ENCODE measurements at regions not wholly inside any gene's neighbourhood (a gene's known extent, or its start where the extent isn't known, plus 50 kb on each side); places are given as distances from the start of the nearest gene placed in this dataset.
A peak's percentile ranks its signal among the peaks of the same experiment; 100 is the strongest.

GRCh38 chr18:39399662-39400061 is 1834.1 kb upstream of the CELF4 start:
- no peak for DNase-seq (ENCODE audit: low read depth)
- H3K4me3 ChIP-seq (ENCODE audit: low read depth, low read length): no peak overlapping the region

DNA sequence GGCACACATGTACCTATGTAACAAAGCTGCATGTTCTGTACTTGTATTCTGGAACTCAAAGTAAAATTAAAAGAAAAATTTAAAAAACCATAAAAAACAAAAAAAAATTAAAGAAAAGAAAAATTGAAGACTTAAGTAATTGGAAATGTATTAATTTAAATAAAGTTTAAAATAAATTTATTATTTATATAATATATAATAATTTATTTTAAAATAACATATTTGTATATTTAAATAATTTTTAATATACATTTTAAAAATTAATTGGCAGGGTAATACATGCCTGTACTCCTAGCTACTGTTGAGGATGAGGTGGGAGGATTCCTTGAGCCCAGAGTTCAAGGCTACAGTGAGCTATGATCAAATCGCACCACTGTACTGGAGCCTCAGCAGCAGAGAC is 1830.6 kb upstream of the CELF4 start:
- DNase-seq (ENCODE audit: low read depth): no peak
- H3K4me3 ChIP-seq (ENCODE audit: low read depth, low read length): no peak overlapping the region

- DNase-seq (ENCODE audit: low read depth): no peak
- no peak overlapping the region for H3K4me3 ChIP-seq (ENCODE audit: low read depth, low read length)
These were observed 1824.3 kb upstream of the CELF4 start for GRCh38 chr18:39389800-39390379.

GRCh38 chr18:39380866-39381265 is 1815.3 kb upstream of the CELF4 start:
- no peak for DNase-seq (ENCODE audit: low read depth)
- H3K4me3 ChIP-seq (ENCODE audit: low read depth, low read length): no peak overlapping the region

GRCh38 chr18:39380186-39380725 is 1814.7 kb upstream of the CELF4 start:
- no peak overlapping the region for H3K4me3 ChIP-seq (ENCODE audit: low read depth, low read length)
- DNase-seq (ENCODE audit: low read depth): no peak

- no peak overlapping the region for H3K4me3 ChIP-seq (ENCODE audit: low read depth, low read length)
- DNase-seq (ENCODE audit: low read depth): no peak
These were observed 1809.5 kb upstream of the CELF4 start for GRCh38 chr18:39375066-39375465.

DNA sequence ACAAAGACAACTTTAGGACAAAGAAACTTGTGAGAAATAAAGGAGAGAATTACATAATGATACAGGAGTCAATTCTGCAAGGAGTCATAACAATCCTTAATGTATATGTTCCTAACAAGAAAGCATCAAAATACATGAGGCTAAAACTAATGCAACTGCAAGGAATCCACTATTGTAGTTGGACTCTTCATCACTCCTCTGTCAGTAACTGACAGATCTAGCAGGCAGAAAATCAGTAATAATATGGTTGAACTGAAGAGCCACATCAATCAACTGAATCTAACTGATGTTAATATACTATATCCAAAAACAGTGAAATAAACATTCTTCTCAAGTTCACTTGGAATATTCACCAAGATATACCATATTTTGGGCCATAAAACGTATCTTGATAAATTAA is 1806.4 kb upstream of the CELF4 start:
- no peak overlapping the region for H3K4me3 ChIP-seq (ENCODE audit: low read depth, low read length)
- DNase-seq (ENCODE audit: low read depth): no peak

DNA sequence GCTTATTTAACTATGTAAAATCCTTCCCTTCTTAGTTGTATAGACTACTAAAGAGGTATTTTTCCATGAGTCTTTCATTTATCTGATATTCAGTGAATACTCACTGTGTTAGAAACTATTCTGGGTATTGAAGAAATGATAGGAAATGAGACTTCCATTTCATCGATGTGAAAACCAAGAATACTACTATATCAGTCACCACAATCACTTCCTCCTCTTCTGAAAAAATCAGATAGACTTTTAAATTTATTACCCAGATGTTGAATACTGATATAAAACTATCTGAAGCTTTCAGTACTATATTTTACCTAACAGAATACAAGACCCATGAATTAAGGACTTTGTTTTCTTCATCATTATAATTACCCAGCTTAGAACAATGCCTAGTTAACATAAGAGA is 1801.1 kb upstream of the CELF4 start:
- no peak for DNase-seq (ENCODE audit: low read depth)
- H3K4me3 ChIP-seq (ENCODE audit: low read depth, low read length): no peak overlapping the region

- no peak for DNase-seq (ENCODE audit: low read depth)
- no peak overlapping the region for H3K4me3 ChIP-seq (ENCODE audit: low read depth, low read length)
These were observed 1800.4 kb upstream of the CELF4 start for GRCh38 chr18:39365836-39366485.

DNA sequence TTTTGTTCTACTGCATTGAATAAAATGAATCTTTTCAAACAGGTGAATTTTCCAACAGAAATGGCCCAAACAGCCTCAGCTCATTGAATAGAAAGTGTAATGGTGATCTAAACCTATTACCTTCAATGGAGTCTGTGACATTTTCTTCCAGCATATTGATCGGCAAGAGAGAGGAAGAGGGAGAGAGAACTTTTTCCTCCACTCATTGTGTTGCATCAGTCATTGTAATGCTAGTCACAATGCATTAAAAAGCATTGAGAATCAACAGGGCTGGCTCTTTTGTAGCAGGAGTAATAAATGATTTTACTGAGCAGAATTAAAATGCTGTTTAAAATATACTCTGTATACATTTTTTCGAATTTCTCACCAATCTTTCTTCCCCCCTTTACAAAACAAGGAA is 1794.5 kb upstream of the CELF4 start:
- H3K4me3 ChIP-seq (ENCODE audit: low read depth, low read length): no peak overlapping the region
- no peak for DNase-seq (ENCODE audit: low read depth)

- DNase-seq (ENCODE audit: low read depth): no peak
- H3K4me3 ChIP-seq (ENCODE audit: low read depth, low read length): no peak overlapping the region
These were observed 1794.0 kb upstream of the CELF4 start for GRCh38 chr18:39359636-39360035.

DNA sequence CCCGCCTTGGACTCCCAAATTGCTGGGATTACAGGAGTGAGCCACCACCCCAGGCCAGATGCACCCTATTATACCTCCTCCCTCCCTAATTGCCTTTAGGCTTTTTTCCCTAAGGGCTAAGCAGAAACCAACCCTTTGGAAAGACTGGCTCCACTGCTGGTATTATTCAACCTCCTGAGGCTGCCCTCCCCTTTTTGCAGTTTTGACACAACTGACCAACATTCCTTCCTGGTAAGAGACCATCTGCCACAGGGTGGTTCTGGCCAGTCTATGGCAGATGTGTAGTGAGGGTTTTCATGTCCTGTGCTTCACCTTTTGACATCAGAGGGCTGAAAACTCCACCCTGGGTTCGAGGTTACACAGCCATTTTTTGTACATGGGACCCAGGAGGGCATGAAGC is 1785.3 kb upstream of the CELF4 start:
- no peak for DNase-seq (ENCODE audit: low read depth)
- H3K4me3 ChIP-seq (ENCODE audit: low read depth, low read length): no peak overlapping the region

GRCh38 chr18:39349801-39350200 is 1784.2 kb upstream of the CELF4 start:
- DNase-seq (ENCODE audit: low read depth): no peak
- H3K4me3 ChIP-seq (ENCODE audit: low read depth, low read length): no peak overlapping the region

- H3K4me3 ChIP-seq (ENCODE audit: low read depth, low read length): no peak overlapping the region
- DNase-seq (ENCODE audit: low read depth): no peak
These were observed 1783.2 kb upstream of the CELF4 start for GRCh38 chr18:39348757-39349156.

- no peak overlapping the region for H3K4me3 ChIP-seq (ENCODE audit: low read depth, low read length)
- no peak for DNase-seq (ENCODE audit: low read depth)
These were observed 1782.1 kb upstream of the CELF4 start for GRCh38 chr18:39347701-39348100.

DNA sequence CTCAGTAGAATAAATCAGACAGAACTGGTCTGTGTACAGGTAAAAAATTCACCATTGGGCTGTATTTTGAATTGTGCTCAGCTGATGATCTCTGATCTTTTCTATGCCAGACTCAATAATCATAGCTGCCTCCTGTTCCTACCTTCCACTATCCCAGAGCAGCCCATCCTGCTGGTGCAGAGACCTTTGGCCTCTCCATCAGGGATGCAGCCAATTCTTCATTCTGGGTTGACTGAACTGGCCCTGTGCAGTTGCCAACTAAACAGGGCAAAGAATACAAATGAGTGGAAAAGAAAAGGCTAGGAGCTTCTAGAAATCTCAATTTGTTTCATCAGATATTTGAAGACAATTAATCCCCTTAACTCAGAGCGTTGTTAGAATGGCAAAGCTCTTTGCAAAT is 1781.3 kb upstream of the CELF4 start:
- H3K4me3 ChIP-seq (ENCODE audit: low read depth, low read length): no peak overlapping the region
- DNase-seq (ENCODE audit: low read depth): no peak

DNA sequence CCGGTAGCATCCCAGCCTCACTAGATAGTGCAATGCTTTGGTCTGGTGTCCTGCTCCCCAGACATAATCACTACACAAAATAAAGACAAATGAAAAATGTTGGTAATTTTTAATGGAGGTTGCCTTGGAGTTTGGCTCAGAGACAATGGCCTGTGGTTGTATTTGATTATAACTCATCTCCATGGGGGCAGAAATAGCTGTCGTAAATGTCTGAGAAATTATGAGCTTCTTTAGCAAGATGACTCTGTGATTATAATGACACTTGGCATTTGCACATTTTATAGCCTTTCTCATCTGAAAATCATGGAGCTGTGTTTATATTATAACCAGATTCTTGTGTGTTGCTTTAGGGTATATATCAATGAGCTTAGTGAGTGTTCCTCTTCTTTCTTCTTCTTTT is 1779.7 kb upstream of the CELF4 start:
- DNase-seq (ENCODE audit: low read depth): peak; percentile 18
- H3K4me3 ChIP-seq (ENCODE audit: low read depth, low read length): no peak overlapping the region

GRCh38 chr18:39344487-39344886 is 1778.9 kb upstream of the CELF4 start:
- no peak for DNase-seq (ENCODE audit: low read depth)

DNA sequence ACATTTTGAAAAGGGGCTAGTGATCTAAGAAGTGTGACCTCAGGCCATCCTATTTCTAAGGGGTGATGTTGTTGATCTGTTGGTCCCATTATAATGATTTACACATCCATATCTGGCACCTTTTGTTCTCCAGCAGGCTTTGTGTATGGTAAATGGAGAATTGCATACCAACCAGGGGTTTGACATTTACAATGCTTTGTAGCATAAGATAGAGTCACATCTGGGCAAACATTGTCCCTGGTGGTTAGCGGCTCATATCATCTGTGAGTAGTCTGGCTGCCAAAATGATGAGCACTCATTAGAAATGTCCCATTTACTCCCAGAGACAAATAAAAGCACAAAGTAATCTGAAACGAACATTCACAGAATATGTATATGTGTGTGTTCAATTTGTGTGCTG is 1775.5 kb upstream of the CELF4 start:
- no peak for DNase-seq (ENCODE audit: low read depth)

More at GRCh38 chr18:39344487-39344886, 1778.9 kb upstream of the CELF4 start:
- H3K4me3 ChIP-seq (ENCODE audit: low read depth, low read length): no peak overlapping the region

GRCh38 chr18:39340418-39340817 is 1774.8 kb upstream of the CELF4 start:
- H3K4me3 ChIP-seq (ENCODE audit: low read depth, low read length): no peak overlapping the region
- DNase-seq (ENCODE audit: low read depth): no peak

More for the DNA sequence above, 1775.5 kb upstream of the CELF4 start:
- no peak overlapping the region for H3K4me3 ChIP-seq (ENCODE audit: low read depth, low read length)

Data from skeletal muscle cell (primary cell).